GM12873 (cell line): ENCODE measurements at regions not wholly inside any gene's neighbourhood (a gene's known extent, or its start where the extent isn't known, plus 50 kb on each side); places are given as distances from the start of the nearest gene placed in this dataset.

Source experiments
- TF ChIP-seq, protein P1 (sequence below): IDR thresholded peaks from 2 replicates; pipeline ENCODE4 v1.5.1; 2012; ENCODE audit warnings: low read depth, mild to moderate bottlenecking, moderate library complexity, low read length, control low read depth; ENCODE audit not compliant: insufficient read depth; ENCODE audit errors: missing control alignments

DNA sequence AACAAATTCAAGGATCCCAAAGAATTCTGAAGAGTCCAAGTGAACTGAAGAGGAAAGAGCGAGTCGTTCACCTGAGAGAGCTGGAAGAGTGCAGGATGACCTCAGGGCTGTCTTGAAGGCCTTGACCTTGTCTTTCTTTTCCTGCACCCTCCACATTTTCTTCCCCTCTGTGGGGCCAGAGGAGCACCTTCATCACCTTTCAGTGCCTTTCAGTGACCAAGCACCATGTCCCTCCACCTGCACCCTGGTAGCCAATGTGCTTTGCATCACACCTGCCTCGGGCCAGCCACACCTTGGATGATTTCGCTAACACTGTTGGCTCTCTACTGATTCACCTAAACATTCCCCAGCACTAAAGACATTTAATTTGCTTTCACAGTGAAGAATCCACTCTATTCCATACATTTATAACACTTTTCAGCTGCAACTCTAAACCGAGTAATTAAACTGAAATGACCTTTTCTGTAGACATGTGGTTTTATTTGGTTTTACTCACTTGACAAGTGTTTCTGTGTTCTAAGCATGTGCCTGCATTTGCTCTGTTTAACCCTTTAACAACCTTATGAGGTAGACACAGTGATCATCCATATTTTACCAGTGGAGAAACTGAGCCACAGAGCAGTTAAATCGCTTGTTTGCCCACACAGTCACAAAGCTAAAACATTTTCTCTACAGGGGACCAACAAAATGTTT is 121.3 kb upstream of the CST7 start:
- TF ChIP-seq, protein P1, sequence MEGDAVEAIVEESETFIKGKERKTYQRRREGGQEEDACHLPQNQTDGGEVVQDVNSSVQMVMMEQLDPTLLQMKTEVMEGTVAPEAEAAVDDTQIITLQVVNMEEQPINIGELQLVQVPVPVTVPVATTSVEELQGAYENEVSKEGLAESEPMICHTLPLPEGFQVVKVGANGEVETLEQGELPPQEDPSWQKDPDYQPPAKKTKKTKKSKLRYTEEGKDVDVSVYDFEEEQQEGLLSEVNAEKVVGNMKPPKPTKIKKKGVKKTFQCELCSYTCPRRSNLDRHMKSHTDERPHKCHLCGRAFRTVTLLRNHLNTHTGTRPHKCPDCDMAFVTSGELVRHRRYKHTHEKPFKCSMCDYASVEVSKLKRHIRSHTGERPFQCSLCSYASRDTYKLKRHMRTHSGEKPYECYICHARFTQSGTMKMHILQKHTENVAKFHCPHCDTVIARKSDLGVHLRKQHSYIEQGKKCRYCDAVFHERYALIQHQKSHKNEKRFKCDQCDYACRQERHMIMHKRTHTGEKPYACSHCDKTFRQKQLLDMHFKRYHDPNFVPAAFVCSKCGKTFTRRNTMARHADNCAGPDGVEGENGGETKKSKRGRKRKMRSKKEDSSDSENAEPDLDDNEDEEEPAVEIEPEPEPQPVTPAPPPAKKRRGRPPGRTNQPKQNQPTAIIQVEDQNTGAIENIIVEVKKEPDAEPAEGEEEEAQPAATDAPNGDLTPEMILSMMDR = no peak

DNA sequence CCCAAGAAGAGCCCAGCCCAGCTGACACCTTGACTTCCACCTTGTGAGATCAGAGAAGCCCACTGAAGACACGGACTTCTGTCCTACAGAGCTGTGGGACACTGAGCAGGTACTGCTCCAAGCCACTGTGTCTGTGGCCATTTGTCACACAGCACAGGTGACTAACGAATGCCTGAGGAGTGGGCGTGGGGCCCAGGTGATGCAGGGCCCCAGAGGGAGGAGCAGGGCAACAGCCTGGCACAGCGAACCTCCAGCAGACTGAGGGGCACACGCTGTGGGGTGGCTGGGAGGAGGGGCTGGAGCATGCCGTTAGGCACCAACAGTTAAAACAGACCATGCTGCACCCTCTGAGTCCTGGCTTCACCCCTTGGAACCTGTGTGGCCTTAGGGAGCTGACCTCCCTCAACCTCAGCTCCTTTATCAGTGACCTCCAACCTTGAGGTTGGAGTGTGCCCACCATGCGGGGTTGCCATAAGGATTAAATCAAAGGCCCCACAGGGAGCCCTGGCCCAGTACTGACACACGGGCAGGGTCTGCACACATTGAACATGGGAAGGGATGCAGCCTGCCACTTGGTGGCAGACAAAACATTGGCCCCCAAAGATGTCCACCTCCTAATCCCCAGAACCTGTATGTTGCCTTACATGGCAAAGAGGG is 119.9 kb upstream of the CST7 start:
- TF ChIP-seq, protein P1 = no peak

DNA sequence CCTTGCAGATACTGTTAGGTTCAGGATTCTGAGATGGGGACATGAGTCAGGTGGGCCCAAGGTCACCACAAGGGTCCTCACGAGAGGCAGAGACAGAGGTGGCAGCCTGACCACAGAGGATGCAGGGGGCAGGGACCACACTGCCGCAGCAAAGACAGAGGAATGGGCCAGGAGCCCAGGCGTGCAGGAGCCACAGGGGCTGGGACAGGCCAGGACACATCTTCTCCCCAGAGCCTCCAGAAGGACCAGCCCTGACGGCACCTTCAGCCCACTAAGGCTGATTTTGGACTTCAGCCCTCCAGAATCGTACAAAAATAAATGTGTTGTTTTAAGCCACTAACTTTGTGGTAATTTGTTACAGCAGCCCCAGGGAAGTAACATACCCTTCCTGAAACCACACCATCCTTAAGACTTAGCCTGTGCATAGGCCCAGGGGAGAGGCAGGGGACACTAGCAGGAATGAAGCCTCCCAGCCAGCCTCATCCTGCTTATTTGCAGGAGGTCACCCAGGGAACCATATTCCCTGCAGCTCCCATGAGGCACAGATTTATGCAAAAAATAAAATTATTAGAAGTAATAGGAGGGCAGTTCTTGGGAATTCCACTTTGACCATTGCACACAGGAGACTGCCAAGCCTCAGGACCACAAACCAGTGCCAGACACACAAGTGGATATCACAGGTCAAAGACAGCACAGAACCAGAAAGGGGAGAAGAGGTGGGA is 119.3 kb upstream of the CST7 start:
- TF ChIP-seq, protein P1 = no peak

DNA sequence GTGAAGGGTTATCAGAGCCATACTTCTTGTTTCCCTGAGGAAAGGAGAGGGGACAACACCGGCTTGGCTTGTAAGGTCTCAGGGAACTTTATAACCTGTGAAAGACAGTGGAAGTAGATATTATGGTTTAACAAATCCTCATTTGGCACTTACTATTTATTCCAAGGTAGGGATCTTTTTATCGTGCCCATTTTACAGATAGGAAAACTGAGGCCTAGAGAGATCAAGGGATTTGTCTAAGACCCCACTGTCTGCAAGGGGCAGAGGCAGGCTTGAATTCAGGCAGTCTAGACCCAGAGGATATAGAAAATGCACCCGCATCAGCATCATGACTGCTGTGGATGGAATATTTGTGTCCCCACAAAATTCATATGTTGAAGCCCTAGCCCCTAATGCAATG is 118.4 kb upstream of the CST7 start:
- TF ChIP-seq, protein P1 = no peak

DNA sequence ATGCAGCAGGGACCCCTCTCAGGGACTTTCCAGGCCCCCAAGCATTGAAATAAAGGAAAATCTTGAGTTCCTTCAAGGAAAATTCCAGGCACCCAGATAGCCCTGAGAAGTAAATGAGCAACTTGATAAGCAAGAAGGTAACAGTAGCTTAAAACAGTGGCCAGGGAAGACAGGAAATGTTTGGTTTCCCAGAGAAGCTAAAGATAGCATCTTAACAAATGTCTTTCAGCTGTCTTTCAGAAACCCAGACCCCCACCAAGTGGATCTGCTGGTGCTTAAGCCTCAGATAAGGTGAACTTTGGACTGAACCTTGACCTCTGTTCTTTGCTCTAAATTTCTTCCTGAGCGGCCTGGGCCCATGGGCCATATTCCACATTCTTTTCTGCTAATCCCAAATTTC is 117.8 kb upstream of the CST7 start:
- TF ChIP-seq, protein P1 = no peak

DNA sequence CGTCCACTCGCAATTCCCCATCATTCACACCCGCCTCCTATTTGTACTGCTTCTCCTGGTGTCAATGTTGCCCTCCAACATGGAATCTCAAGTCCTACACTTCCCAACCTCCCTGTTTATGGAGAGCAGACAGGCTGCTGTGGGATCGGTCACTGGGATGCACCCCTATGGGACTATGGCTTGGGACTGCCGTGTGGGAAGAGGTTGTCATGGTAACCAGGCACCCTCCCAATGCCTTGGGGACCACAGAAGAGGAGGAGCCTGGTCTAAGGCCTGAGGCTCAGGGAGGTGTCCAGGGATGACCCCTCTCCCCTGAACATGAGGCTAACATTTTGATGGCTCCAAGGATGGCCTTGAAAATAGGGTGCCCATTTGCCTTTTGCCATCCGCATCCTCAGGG is 116.6 kb upstream of the CST7 start:
- TF ChIP-seq, protein P1 = no peak

DNA sequence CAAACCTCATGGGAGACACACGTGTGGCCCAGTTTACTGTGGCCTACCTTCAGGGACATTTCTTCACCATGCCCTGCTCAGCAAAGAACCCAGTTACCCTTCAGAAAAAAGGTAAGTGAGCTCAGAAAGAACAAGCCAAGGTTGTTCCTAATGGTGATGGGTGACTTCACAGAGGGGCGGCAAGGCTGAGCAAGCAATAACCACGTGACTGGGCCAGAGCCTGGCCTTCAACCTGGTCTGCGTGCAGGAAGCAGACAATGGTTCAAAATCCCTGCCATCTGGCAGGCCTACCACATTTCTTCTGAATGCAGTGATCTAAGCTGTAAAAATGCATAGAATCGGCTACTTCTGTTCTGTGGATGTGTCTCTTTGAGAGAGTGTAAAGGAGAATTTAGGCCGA is 115.5 kb upstream of the CST7 start:
- TF ChIP-seq, protein P1 = no peak
